Testis (tissue), 2 donors: ENCODE measurements at regions not wholly inside any gene's neighbourhood (a gene's known extent, or its start where the extent isn't known, plus 50 kb on each side); places are given as distances from the start of the nearest gene placed in this dataset.

Experiments used
- DNase-seq: peaks from one replicate; pipeline ENCODE4 v3.0.0-alpha.2; 2019
- H3K27ac ChIP-seq, 2 donors: fragments of 200-600 bp; sonication (generic); one replicate each; pipeline ENCODE4 v1.5.1; 2019
- H3K27me3 ChIP-seq: fragments of 200-600 bp; sonication (generic); one replicate; pipeline ENCODE4 v1.5.1; 2019
- H3K36me3 ChIP-seq: fragments of 200-600 bp; sonication (generic); one replicate; pipeline ENCODE4 v1.5.1; 2017; ENCODE audit warnings: low read depth; ENCODE audit errors: missing control alignments
- H3K4me1 ChIP-seq: fragments of 200-600 bp; sonication (generic); one replicate; pipeline ENCODE4 v1.5.1; 2019
- H3K4me3 ChIP-seq, 2 donors: fragments of 200-600 bp; sonication (generic); one replicate each; pipeline ENCODE4 v1.5.1; 2017 to 2019
- H3K9me3 ChIP-seq: fragments of 200-600 bp; sonication (generic); one replicate; pipeline ENCODE4 v1.5.1; 2017
- POLR2A ChIP-seq: fragments of 450-650 bp; IDR thresholded peaks from one replicate; pipeline ENCODE4 v1.6.1; 2017; ENCODE audit warnings: antibody characterized with exemption, mild to moderate bottlenecking, moderate library complexity
- WGBS, 2 donors: methylation state at CpG; one replicate each; pipeline ENCODE4 v1.1.5; 2018; 5-methylcytosine and 5-hydroxymethylcytosine counted together
- intact Hi-C: fragments of 100-400 bp; cut with DNase I; formaldehyde crosslinking; loops from one replicate; pipeline ENCODE4 v1.15.1; 2023; ENCODE audit warnings: low total_unique reads
- TF ChIP-seq, protein P1 (sequence below), 3 experiments: fragments of 450-650 bp in 2 of 3; fragments of 200-600 bp in 1 of 3; sonication (generic) in 1 of 3; IDR thresholded peaks; one replicate each; pipeline ENCODE4 v1.5.1; 2016 to 2019; ENCODE audit warnings: antibody characterized with exemption in 3 of 3, mild to moderate bottlenecking in 2 of 3, moderate library complexity in 1 of 3

DNA sequence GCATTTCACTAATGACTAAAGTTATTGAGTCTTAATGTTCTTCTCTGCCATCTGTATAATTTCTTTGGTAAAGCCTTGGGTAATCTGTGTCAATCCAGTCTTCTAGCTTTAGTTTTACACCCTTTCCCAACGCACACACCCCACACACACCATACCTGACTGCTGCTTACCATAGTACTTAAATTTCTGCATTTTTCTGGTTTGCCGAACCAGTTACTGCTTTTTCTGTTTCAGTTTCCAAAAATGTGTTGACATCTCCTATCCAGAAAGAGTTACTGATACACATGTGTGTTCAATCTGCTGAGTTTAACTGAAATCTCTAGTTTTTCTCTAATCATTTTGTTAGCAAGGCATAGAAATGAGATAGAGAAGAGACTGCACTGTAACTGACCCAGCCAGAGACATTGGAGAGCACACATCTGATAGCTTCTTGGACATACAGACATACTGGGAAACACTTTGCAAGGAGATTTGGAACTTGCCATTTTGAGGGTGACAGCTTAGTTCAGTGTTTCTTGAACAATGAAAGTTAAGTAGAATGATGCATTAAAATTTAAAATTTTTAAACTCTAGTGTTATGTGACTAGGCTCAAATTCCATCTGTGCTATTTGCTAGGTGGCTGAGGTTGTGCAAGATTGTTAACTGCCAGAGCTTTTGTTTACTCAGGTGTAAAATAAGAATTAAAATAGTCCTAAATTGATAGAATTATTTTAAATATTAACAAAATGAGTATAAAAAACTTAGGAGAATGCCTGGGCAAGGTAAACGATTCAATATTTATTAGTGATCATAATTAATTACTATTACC is 807.6 kb downstream of the DNAJB9 start:
- H3K4me1 ChIP-seq: no peaks in the 10 kb centered on the region
- intact Hi-C loops: no loop called here
- H3K27ac ChIP-seq: no peak overlapping the region
- WGBS, 2 donors: 78 to 87% methylated on average over 3 of the region's 3 CpGs
- H3K27me3 ChIP-seq: no peaks in the 10 kb centered on the region
- H3K9me3 ChIP-seq: no peaks in the 10 kb centered on the region
- no peak for TF ChIP-seq POLR2A
- TF ChIP-seq, protein P1, sequence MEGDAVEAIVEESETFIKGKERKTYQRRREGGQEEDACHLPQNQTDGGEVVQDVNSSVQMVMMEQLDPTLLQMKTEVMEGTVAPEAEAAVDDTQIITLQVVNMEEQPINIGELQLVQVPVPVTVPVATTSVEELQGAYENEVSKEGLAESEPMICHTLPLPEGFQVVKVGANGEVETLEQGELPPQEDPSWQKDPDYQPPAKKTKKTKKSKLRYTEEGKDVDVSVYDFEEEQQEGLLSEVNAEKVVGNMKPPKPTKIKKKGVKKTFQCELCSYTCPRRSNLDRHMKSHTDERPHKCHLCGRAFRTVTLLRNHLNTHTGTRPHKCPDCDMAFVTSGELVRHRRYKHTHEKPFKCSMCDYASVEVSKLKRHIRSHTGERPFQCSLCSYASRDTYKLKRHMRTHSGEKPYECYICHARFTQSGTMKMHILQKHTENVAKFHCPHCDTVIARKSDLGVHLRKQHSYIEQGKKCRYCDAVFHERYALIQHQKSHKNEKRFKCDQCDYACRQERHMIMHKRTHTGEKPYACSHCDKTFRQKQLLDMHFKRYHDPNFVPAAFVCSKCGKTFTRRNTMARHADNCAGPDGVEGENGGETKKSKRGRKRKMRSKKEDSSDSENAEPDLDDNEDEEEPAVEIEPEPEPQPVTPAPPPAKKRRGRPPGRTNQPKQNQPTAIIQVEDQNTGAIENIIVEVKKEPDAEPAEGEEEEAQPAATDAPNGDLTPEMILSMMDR (IDR thresholded peaks at IDR 0.05): no peak
- no peak for DNase-seq
- no peaks in the 10 kb centered on the region for H3K36me3 ChIP-seq
- H3K4me3 ChIP-seq: no peak overlapping the region

DNA sequence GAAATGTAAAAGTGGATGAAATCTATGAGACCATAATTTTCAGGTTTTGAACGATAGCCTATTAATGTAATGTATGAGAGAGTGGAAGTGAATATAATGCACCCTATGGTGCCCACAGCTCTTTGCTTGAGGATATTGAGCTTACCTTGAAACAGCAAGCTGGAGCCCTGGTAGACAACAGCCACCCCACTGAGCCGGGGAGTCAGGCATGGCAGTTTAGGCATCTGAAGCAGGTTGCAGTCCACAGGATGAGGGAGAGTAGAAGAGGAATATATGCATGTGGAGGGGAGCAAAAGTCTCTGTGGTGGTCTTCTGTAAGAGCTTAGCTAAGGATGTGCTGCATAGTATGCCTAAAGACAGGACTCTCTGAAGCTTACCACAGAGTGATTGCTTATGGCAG is 817.3 kb downstream of the DNAJB9 start:
- WGBS, 2 donors: 92 to 95% methylated on average over 2 of the region's 2 CpGs
- intact Hi-C loops: no loop called here
- Histone ChIP-seq H3K36me3 (no peaks in the 10 kb centered on the region), H3K27ac (no peak overlapping the region), H3K4me3 (no peak overlapping the region), H3K4me1 (no peaks in the 10 kb centered on the region), H3K27me3 (no peaks in the 10 kb centered on the region), H3K9me3 (no peaks in the 10 kb centered on the region)
- no peak for DNase-seq
- TF ChIP-seq, protein P1 (IDR thresholded peaks at IDR 0.05): no peak
- TF ChIP-seq POLR2A: no peak

DNA sequence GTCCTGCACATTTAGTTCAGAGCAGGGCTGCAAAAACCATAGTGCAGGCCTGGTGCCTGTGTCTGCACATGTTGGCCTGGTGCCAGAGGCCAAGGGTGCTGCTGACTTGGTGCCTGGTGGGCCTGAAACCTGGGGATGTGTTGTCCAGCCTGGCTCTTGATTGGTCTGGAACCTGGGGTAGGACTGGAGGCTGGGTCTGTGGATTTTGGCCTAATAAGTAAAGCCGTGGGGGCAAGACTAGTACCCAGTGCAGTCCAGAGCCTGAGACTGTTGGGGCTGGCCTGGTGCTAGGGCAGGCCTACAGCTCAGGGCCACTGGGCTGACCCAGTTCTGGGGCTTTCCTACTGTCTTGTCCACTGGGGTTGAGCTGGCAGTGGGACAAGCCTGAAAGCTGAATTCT is 817.9 kb downstream of the DNAJB9 start:
- Histone ChIP-seq H3K4me1 (no peaks in the 10 kb centered on the region), H3K4me3 (no peak overlapping the region), H3K27ac (no peak overlapping the region), H3K9me3 (no peaks in the 10 kb centered on the region), H3K27me3 (no peaks in the 10 kb centered on the region), H3K36me3 (no peaks in the 10 kb centered on the region)
- intact Hi-C loops: no loop called here
- no peak for DNase-seq
- no peak for TF ChIP-seq POLR2A
- TF ChIP-seq, protein P1 (IDR thresholded peaks at IDR 0.05): no peak
- 92% methylated on average over 1 of the region's 1 CpG; no CpG with 5 or more reads in 1 of the 2 donors for WGBS, 2 donors

DNA sequence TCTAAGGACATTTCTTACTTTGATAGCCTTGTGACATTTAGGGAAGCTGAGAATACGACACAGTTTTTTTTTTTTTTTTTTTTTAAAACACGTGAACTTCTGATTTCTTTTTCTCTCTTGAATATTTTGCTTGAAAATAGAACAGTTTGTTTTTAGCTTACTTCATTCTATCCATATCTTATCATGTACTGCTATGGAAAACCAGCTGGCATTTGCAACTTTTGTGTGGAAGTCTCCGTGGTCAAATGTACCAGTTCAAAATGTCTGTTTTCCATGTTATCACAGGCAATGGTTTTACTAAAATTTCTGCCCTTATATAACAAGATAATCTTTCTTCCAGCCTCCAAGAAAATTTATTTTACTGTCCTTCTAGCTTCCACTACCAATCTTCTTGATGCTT is 821.6 kb downstream of the DNAJB9 start:
- no peaks in the 10 kb centered on the region for H3K36me3 ChIP-seq
- H3K4me1 ChIP-seq: no peaks in the 10 kb centered on the region
- 39% methylated on average over 3 of the region's 3 CpGs for WGBS, 2 donors
- no peaks in the 10 kb centered on the region for H3K9me3 ChIP-seq
- no peak for TF ChIP-seq POLR2A
- TF ChIP-seq, protein P1 (IDR thresholded peaks at IDR 0.05): no peak
- no peak for DNase-seq
- intact Hi-C loops: no loop called here
- H3K27ac ChIP-seq: no peak overlapping the region
- no peak overlapping the region for H3K4me3 ChIP-seq
- no peaks in the 10 kb centered on the region for H3K27me3 ChIP-seq

DNA sequence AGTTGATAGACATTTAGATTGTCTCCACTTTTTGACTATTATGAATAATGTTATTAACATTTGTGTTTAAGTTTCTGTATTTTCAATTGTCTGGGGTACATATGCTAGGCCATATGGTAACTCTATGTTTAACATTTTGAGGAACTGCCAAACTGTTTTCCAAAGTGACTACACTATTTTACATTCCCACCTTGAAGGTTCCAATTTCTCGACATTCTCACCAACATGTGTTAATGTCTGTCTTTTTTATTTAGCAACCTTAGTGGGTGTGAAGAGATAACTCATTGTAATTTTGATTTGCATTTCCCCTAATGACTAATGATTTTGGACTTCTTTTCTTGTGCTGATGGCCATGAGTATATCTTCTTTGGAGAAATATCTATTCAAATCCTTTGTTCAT is 832.4 kb downstream of the DNAJB9 start:
- Histone ChIP-seq H3K36me3 (no peaks in the 10 kb centered on the region), H3K27ac (no peak overlapping the region), H3K9me3 (no peaks in the 10 kb centered on the region), H3K4me1 (no peaks in the 10 kb centered on the region), H3K27me3 (no peaks in the 10 kb centered on the region), H3K4me3 (no peak overlapping the region)
- 89 to 94% methylated on average over 1 of the region's 1 CpG for WGBS, 2 donors
- intact Hi-C loops: no loop called here
- TF ChIP-seq POLR2A: no peak
- TF ChIP-seq, protein P1 (IDR thresholded peaks at IDR 0.05): no peak
- no peak for DNase-seq
